Left lung (tissue), 4 donors: ENCODE measurements at regions not wholly inside any gene's neighbourhood (a gene's known extent, or its start where the extent isn't known, plus 50 kb on each side); places are given as distances from the start of the nearest gene placed in this dataset.

ENCODE experiments used
- ATAC-seq: fragments of 200-7000 bp; cut with Tn5 transposase; one replicate; pipeline ENCODE4 v1.9.1; 2020; ENCODE audit warnings: moderate library complexity
- DNase-seq, 4 donors: peaks; one replicate each; pipeline ENCODE4 v3.0.0-alpha.2; 2013 to 2020
- H3K27ac ChIP-seq, 2 donors: fragments of 200-600 bp; sonication (generic) in 1 of 2; one replicate each; pipeline versions ENCODE4 v1.5.0 to v1.8.0; 2020 to 2021
- H3K27me3 ChIP-seq, 2 donors: fragments of 200-600 bp; sonication (generic) in 1 of 2; one replicate each; pipeline versions ENCODE4 v1.5.0 to v1.8.0; 2020 to 2021
- H3K36me3 ChIP-seq, 2 donors: fragments of 200-600 bp; sonication (generic) in 1 of 2; one replicate each; pipeline versions ENCODE4 v1.5.0 to v1.8.0; 2020 to 2021
- H3K4me1 ChIP-seq, 2 donors: fragments of 200-600 bp; one replicate each; pipeline ENCODE4 v1.8.0; 2021
- H3K4me3 ChIP-seq, 2 donors: fragments of 200-600 bp; sonication (generic) in 1 of 2; one replicate each; pipeline versions ENCODE4 v1.5.0 to v1.8.0; 2020 to 2021; ENCODE audit warnings: mild to moderate bottlenecking in 1 of 2
- H3K9me3 ChIP-seq, 2 donors: fragments of 200-600 bp; sonication (generic) in 1 of 2; one replicate each; pipeline versions ENCODE4 v1.5.0 to v1.8.0; 2020 to 2021
- intact Hi-C, 2 donors: fragments of 100-400 bp; cut with DNase I; formaldehyde crosslinking; loops; one replicate each; pipeline versions ENCODE4 v1.11.2 to v1.14.2; 2022
- TF ChIP-seq, protein P1 (sequence below), 2 donors: fragments of 200-600 bp; sonication (generic) in 1 of 2; IDR thresholded peaks; one replicate each; pipeline versions ENCODE4 v1.5.0 to v1.8.0; 2021; ENCODE audit warnings: antibody characterized with exemption in 2 of 2
- donor health status: DM: no; HTN: yes; CAD: no.
- donor health status: DM: no; HTN: no; CAD: no.

DNA sequence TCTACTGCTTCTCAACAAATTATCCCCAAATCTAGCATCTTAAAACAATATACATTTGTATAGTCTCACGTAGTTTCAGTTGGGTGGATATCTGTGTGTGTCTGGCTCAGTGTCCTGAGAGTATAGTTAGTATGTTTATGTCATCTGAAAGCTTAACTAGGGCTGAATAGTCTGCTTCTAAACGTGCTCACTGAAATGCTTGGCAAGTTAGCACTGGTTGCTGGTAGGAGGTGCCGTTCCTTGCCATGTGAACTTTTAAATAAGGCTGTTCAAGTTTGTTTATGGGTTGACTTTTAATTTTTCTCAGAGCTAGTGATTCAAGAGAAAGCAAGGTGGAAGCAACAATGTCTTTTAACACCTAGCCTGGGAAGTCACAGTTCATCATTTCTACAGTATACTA, 1673.6 kb downstream of the PCDH7 start:
- Histone ChIP-seq H3K27me3 (no peaks in the 10 kb centered on the region), H3K4me3 (no peak overlapping the region), H3K4me1 (no peaks in the 10 kb centered on the region), H3K36me3 (no peaks in the 10 kb centered on the region), H3K9me3 (no peaks in the 10 kb centered on the region), H3K27ac (no peak overlapping the region)
- DNase-seq, result no peak
- intact Hi-C loops, result no loop called here
- TF ChIP-seq, protein P1, sequence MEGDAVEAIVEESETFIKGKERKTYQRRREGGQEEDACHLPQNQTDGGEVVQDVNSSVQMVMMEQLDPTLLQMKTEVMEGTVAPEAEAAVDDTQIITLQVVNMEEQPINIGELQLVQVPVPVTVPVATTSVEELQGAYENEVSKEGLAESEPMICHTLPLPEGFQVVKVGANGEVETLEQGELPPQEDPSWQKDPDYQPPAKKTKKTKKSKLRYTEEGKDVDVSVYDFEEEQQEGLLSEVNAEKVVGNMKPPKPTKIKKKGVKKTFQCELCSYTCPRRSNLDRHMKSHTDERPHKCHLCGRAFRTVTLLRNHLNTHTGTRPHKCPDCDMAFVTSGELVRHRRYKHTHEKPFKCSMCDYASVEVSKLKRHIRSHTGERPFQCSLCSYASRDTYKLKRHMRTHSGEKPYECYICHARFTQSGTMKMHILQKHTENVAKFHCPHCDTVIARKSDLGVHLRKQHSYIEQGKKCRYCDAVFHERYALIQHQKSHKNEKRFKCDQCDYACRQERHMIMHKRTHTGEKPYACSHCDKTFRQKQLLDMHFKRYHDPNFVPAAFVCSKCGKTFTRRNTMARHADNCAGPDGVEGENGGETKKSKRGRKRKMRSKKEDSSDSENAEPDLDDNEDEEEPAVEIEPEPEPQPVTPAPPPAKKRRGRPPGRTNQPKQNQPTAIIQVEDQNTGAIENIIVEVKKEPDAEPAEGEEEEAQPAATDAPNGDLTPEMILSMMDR (IDR thresholded peaks at IDR 0.05), result no peak
- ATAC-seq, result no peak

DNA sequence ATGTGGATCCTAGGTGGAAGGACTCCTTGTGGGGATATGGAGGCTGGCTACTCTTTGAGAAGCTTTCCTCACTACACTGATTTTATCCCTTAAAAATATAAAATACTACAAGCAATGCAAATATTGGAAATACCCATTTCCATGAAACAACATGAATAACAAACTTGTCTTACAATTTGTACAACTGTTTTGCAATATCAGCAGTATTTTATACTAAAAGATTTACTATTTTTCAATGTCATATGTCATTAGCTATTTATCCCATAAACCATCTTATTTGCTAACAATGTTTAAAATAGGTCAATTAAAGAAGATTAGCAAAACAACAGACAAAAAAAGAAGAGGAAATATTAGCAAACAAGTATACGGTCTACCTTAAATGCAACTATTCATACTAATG, 1674.1 kb downstream of the PCDH7 start:
- DNase-seq, result no peak
- Histone ChIP-seq H3K4me1 (no peaks in the 10 kb centered on the region), H3K27me3 (no peaks in the 10 kb centered on the region), H3K27ac (no peak overlapping the region), H3K36me3 (no peaks in the 10 kb centered on the region), H3K4me3 (no peak overlapping the region), H3K9me3 (no peaks in the 10 kb centered on the region)
- intact Hi-C loops, result no loop called here
- TF ChIP-seq, protein P1 (IDR thresholded peaks at IDR 0.05), result no peak
- ATAC-seq, result no peak

DNA sequence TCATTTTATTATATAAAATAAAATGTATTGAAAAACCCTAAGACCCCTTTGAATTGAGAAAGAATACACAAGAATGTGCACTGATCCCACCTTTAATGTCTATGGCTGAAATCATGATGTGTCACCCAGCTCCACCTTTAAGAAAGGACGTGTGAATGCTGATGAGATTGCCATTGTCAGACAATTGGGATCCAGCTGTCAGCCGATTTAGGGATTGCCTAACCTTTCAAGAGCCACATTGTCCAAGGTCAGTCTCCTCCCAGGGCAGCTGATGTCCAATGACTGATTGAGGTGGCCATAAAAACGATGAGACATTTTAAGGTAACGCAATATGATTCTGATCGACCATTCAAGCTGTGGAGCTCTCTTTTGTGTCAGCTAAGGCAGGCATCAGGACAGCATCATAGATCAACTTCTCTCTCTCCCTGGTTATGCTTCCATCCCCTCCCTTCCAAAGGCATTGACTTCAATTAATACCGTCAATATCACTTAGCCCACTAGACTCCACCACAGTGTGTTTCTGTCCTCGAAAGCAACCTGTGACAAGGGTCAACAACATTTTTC, 1676.4 kb downstream of the PCDH7 start:
- TF ChIP-seq, protein P1 (IDR thresholded peaks at IDR 0.05), result no peak
- intact Hi-C loops, result no loop called here

DNA sequence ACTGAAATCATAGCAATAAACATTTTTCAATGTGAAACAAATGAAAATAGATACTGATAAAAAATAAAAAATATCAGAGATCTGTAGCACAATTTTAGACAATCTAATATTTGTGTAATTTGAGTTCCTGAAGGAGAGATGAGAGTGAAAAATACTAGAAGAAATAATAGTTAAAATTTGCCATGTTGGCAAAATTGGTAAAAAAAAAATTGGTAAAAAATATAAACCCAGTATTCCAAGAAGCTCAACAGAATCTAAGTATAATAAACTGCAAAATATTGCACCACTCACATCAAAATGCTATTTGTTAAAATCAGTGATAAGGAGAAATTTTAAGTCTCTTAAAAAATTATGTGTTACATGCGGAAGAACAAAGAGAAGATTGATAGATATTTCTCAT, 1680.7 kb downstream of the PCDH7 start:
- ATAC-seq (no peak), DNase-seq (no peak)
- no peaks in the 10 kb centered on the region for H3K4me1 ChIP-seq
- H3K27me3 ChIP-seq, result no peaks in the 10 kb centered on the region
- H3K27ac ChIP-seq, result no peak overlapping the region
- no peaks in the 10 kb centered on the region for H3K36me3 ChIP-seq
- TF ChIP-seq, protein P1 (IDR thresholded peaks at IDR 0.05), result no peak
- no peaks in the 10 kb centered on the region for H3K9me3 ChIP-seq
- intact Hi-C loops, result no loop called here
- no peak overlapping the region for H3K4me3 ChIP-seq

More for the DNA sequence above, 1676.4 kb downstream of the PCDH7 start:
- H3K36me3 ChIP-seq, result no peaks in the 10 kb centered on the region
- H3K9me3 ChIP-seq, result no peaks in the 10 kb centered on the region
- no peak for DNase-seq
- no peak overlapping the region for H3K27ac ChIP-seq
- no peaks in the 10 kb centered on the region for H3K27me3 ChIP-seq
- H3K4me3 ChIP-seq, result no peak overlapping the region
- ATAC-seq, result no peak
- no peaks in the 10 kb centered on the region for H3K4me1 ChIP-seq

DNA sequence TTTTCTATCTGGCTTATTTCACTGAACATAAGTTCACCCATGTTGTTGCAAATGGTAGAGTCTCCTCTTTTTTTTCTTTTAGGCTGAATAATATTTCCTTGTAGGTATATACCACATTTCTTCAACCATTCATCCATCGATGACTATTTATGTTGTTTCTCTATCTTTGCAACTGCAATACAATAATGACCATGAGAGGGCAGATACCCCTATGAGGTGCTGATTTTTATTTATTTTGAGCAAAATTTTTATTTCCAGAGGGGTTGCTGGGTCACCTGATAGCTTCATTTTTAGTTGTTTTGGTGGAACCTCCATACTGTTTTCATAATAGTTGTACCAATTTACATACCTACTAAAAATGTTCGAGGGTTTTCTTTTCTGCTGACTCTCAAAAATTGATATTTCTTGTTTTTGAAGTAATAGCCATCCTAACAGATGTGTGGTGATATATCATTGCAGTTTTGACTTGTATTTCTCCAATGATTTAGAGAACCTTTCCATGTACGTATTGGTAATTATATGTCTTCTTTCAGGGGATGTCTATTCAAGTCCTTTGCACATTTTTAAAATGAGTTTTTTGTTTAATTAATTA, 1697.0 kb downstream of the PCDH7 start:
- TF ChIP-seq, protein P1 (IDR thresholded peaks at IDR 0.05), result no peak
- peaks cover 0 to 4% of the 10 kb centered on the region in 2 donors for H3K9me3 ChIP-seq
- H3K27me3 ChIP-seq, result no peaks in the 10 kb centered on the region
- DNase-seq, result no peak
- ATAC-seq, result no peak
- H3K4me3 ChIP-seq, result no peak overlapping the region
- H3K4me1 ChIP-seq, result no peaks in the 10 kb centered on the region
- H3K36me3 ChIP-seq, result no peaks in the 10 kb centered on the region
- no peak overlapping the region for H3K27ac ChIP-seq
- intact Hi-C loops, result no loop called here
